ENCODE measurements at regions not wholly inside any gene's neighbourhood (a gene's known extent, or its start where the extent isn't known, plus 50 kb on each side); places are given as distances from the start of the nearest gene placed in this dataset.
"Not testable (repeated sequence)": the region's sequence is repeated elsewhere in the genome, so short reads cannot be mapped to it uniquely, and the experiment has no call there.

DNA sequence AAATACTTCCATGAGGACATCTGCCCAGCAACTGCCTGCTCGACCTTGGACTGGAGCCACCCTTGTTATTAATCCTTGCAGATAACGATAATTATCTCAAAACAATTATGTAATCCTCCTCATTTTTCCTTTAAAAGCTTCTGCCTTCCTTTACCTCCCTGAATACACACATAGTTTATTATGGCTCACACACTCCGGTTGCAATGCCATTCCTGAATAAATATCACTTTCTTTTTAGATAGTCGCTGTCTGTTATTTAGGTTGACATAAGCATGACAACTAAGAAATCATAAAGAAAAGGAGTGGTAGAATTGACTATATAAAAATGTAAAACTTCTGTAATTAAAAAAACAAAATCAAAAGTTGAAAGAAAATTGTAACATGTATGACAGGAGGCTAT lies 64.8 kb downstream of the B4GALT7 start:
- intact Hi-C loops (cut with DNase I); ATAC-seq; DNase-seq (ENCODE audit: low spot score): not testable (repeated sequence)

DNA sequence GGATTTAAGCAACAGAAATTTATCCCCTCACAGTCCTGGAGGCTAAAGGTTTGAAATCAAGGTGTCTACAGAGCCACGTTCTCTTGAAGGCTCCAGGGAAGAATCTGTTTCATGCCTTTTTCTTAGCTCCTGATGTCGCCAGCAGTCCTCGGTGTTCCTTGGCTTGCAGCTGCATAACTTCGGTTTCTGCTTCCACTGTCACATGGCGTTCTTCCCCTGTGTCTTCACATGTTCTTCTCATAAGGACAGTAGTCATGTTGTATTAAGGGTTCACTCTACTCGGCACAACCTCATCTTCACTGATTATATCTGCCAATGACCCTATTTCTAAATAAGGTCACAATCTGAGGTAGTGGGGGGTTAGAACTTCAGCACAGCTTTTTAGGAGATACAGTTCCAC lies 65.2 kb downstream of the B4GALT7 start:
- intact Hi-C loops (cut with DNase I); ATAC-seq; DNase-seq (ENCODE audit: low spot score): not testable (repeated sequence)

DNA sequence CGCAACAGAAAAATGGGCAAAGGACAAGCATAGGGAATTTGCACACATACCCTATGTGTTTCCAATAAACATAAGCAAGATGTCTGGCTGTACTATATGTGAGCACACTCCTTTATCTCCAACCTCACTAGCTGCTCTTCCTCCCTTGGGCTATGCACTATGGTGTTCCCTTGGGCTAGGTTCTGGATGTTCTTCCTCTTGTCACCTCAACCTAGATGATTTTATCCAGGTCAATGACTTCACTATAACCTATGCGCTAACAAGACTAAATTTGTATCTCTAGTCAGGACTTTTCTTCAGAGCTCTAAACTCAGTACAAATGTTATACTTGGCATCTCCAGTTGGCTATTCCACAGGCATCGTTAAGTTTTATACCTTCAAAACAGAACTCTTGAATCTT lies 66.0 kb downstream of the B4GALT7 start:
- ATAC-seq; intact Hi-C loops (cut with DNase I); DNase-seq (ENCODE audit: low spot score): not testable (repeated sequence)

DNA sequence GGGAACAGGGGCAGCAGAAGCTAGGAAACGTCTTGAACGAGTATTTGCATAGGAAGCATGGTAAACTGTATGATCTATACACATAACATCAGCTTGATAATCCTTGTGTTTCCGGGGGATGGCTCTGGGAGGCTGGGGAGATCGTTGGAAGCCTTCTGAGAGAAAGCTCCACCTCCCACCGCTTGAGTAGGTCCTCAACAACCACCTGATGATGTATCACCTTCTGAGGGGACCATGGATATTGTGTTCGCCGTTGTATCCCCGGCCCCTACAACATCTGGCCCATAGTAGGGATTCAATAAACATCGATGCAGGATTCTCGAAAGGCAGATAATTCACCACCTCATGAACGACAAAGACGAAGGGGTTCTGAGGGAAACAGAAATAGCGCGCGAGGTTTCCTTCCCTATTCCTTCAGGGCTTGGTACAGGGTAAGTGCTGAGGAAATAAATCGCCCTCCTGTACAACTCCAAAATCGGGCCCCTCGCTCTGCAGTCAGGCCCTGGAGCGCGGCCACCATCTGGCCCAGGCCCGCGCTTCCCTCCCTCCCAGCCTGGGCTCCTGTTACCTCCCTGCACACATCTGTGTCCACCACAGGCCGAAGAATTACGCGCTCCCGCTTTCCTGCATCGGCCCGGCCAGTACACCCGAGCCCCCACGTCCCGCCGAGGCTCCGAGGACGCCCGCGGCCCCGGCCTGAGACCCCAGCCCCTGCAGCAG lies 71.3 kb downstream of the B4GALT7 start:
- intact Hi-C loops (cut with DNase I); DNase-seq (ENCODE audit: low spot score): not testable (repeated sequence)
- ATAC-seq: peak; percentile 67

DNA sequence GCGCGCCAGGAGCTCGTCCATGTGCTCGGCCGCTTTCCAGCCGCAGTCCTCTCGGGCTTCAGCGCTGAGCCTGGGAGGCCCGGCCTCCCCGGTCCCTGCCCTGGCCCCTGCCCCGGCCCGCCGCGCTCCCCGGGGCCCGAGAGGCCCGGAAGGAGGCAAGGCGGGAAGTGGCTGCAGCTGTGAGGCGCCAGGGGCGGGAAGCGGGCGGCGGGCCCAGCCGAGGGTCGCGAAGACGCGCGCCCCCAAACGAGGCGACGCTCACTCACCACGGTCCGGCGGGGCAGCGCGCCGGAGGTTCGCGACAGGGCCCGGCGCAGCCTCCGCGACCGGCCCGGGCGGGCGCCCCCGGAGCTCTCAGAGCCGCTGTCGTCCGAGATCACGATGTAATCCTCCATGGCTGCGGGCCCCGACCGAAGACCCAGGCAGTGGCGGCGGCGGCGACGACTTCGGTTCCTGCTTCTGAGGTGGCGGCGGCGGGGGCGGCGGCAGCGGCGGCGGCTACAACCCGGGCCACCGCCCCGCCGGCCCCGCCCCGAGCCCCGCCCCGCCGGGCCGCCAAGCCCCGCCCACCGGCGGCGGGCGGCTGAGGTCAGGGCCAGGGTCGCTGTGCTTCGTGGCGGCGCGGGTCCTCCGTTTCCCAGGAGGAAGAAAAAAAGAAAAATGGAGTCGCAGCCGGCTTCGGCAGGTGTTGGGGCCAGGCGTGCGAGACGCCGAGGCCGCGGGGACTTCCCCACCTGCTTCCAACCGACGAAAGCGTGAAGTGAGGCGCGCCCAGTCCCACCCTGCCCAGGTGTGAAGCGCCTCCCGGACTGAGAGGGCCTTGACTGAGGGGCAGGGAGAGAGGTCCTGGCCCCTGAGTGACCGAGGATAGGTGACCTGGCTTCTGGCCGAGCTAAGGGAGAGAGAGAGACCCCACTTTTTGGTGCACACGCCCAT lies 72.1 kb downstream of the B4GALT7 start:
- intact Hi-C loops (cut with DNase I): not testable (repeated sequence)
- peak; percentile 73 for DNase-seq (ENCODE audit: low spot score)
- peak; percentile 65 for ATAC-seq
